Left ventricle myocardium inferior (tissue), 1 donor: ENCODE measurements at regions not wholly inside any gene's neighbourhood (a gene's known extent, or its start where the extent isn't known, plus 50 kb on each side); places are given as distances from the start of the nearest gene placed in this dataset.
"Not testable (repeated sequence)": the region's sequence is repeated elsewhere in the genome, so short reads cannot be mapped to it uniquely, and the experiment has no call there.

Experiments
- DNase-seq: peaks from one replicate; pipeline ENCODE4 v3.0.0-alpha.2; 2020
- H3K27ac ChIP-seq: fragments of 200-600 bp; replicated peaks from 2 replicates; pipeline ENCODE4 v1.8.0; 2021
- H3K27me3 ChIP-seq: fragments of 200-600 bp; 2 replicates; pipeline ENCODE4 v1.8.0; 2021; ENCODE audit warnings: low read depth
- H3K36me3 ChIP-seq: fragments of 200-600 bp; 2 replicates; pipeline ENCODE4 v1.8.0; 2021
- H3K4me1 ChIP-seq: fragments of 200-600 bp; 2 replicates; pipeline ENCODE4 v1.8.0; 2021
- H3K4me3 ChIP-seq: fragments of 200-600 bp; 2 replicates; pipeline ENCODE4 v1.8.0; 2021; ENCODE audit warnings: mild to moderate bottlenecking, moderate library complexity
- H3K9me3 ChIP-seq: fragments of 200-600 bp; replicated peaks from 2 replicates; pipeline ENCODE4 v1.8.0; 2021
- CTCF ChIP-seq: fragments of 200-600 bp; IDR thresholded peaks from 2 replicates; pipeline ENCODE4 v1.8.0; 2021; ENCODE audit warnings: antibody characterized with exemption, mild to moderate bottlenecking, borderline replicate concordance
- intact Hi-C: fragments of 100-400 bp; cut with micrococcal nuclease; formaldehyde crosslinking; loops from one replicate; pipeline ENCODE4 v1.11.0; 2022
- donor health status: DM: no; HTN: yes; CAD: no; lungs with severe emphysema.

- no peak for DNase-seq
Measured at GRCh38 chr17:53627511-53627910, 195.2 kb upstream of the KIF2B start.

GRCh38 chr17:53626286-53626685 lies 196.4 kb upstream of the KIF2B start:
- intact Hi-C loops, result no loop called here
- Histone ChIP-seq H3K4me3 (no peak overlapping the region), H3K9me3 (no peaks in the 10 kb centered on the region), H3K36me3 (no peaks in the 10 kb centered on the region), H3K27ac (no peak overlapping the region), H3K27me3 (no peaks in the 10 kb centered on the region), H3K4me1 (no peaks in the 10 kb centered on the region)
- TF ChIP-seq CTCF, result no peak
- no peak for DNase-seq

More at GRCh38 chr17:53627511-53627910, 195.2 kb upstream of the KIF2B start:
- intact Hi-C loops, result no loop called here
- no peak for TF ChIP-seq CTCF
- Histone ChIP-seq H3K27me3 (no peaks in the 10 kb centered on the region), H3K9me3 (no peaks in the 10 kb centered on the region), H3K36me3 (no peaks in the 10 kb centered on the region), H3K4me3 (no peak overlapping the region), H3K27ac (no peak overlapping the region), H3K4me1 (no peaks in the 10 kb centered on the region)

GRCh38 chr17:53619025-53619424 lies 203.7 kb upstream of the KIF2B start:
- intact Hi-C loops, result no loop called here
- H3K9me3 ChIP-seq, result no peaks in the 10 kb centered on the region
- no peaks in the 10 kb centered on the region for H3K36me3 ChIP-seq
- TF ChIP-seq CTCF, result no peak
- no peaks in the 10 kb centered on the region for H3K27me3 ChIP-seq
- H3K4me3 ChIP-seq, result no peak overlapping the region
- H3K4me1 ChIP-seq, result no peaks in the 10 kb centered on the region
- H3K27ac ChIP-seq, result no peak overlapping the region
- no peak for DNase-seq

GRCh38 chr17:53608208-53608607 lies 214.5 kb upstream of the KIF2B start:
- H3K27me3 ChIP-seq, H3K27ac ChIP-seq, intact Hi-C loops, H3K36me3 ChIP-seq, H3K9me3 ChIP-seq, H3K4me1 ChIP-seq, H3K4me3 ChIP-seq, DNase-seq: not testable (repeated sequence)

- intact Hi-C loops, result no loop called here
Measured at GRCh38 chr17:53607475-53607874, 215.3 kb upstream of the KIF2B start.

GRCh38 chr17:53588317-53588716 lies 234.4 kb upstream of the KIF2B start:
- Histone ChIP-seq H3K27me3 (no peaks in the 10 kb centered on the region), H3K4me1 (no peaks in the 10 kb centered on the region), H3K9me3 (peaks cover 3% of the 10 kb centered on the region), H3K4me3 (no peak overlapping the region), H3K36me3 (no peaks in the 10 kb centered on the region), H3K27ac (no peak overlapping the region)
- TF ChIP-seq CTCF, result no peak
- intact Hi-C loops, result no loop called here
- DNase-seq, result no peak

More at GRCh38 chr17:53607475-53607874, 215.3 kb upstream of the KIF2B start:
- no peak for DNase-seq
- Histone ChIP-seq H3K36me3 (no peaks in the 10 kb centered on the region), H3K9me3 (peaks cover 3% of the 10 kb centered on the region), H3K27me3 (no peaks in the 10 kb centered on the region), H3K4me1 (no peaks in the 10 kb centered on the region), H3K27ac (no peak overlapping the region), H3K4me3 (no peak overlapping the region)
- TF ChIP-seq CTCF, result no peak
